HFF-Myc (cell line): ENCODE measurements at regions not wholly inside any gene's neighbourhood (a gene's known extent, or its start where the extent isn't known, plus 50 kb on each side); places are given as distances from the start of the nearest gene placed in this dataset.

Source experiments
- DNase-seq: peaks from one replicate; pipeline ENCODE4 v3.0.0-alpha.2; 2011; ENCODE audit warnings: low read depth; ENCODE audit errors: extremely low read depth
- H3K4me3 ChIP-seq: replicated peaks from 2 replicates; pipeline ENCODE4 v1.5.1; 2011; ENCODE audit warnings: low read depth, mild to moderate bottlenecking, control low read depth, low read length
- CTCF ChIP-seq: IDR thresholded peaks from 2 replicates; pipeline ENCODE4 v1.5.1; 2012; ENCODE audit warnings: mild to moderate bottlenecking, low read depth, low read length, control low read depth; ENCODE audit errors: missing control alignments

GRCh38 chr2:39547811-39548719 lies 111.0 kb upstream of the MAP4K3 start:
- H3K4me3 ChIP-seq = no peak overlapping the region
- no peak for DNase-seq
- no peak for TF ChIP-seq CTCF

DNA sequence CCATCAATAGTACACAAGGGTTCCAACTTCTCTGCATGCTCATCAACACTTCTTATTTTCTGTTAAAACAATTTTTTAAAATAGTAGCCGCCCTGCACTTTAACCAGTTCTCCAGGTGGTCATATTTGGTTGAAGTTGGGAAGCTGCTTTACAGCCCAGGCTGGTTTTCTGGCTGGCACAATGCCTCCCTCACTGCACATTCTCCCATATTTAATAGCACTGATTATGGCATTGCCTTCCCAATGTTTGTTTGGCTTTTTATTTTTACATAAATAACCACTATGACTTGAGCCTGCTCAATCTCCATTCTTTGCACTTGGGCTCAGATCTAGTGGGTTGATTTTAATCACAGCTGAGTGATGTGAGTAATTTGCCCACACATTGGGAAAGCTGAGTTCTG lies 111.9 kb upstream of the MAP4K3 start:
- H3K4me3 ChIP-seq = no peak overlapping the region
- TF ChIP-seq CTCF = no peak
- DNase-seq = no peak

DNA sequence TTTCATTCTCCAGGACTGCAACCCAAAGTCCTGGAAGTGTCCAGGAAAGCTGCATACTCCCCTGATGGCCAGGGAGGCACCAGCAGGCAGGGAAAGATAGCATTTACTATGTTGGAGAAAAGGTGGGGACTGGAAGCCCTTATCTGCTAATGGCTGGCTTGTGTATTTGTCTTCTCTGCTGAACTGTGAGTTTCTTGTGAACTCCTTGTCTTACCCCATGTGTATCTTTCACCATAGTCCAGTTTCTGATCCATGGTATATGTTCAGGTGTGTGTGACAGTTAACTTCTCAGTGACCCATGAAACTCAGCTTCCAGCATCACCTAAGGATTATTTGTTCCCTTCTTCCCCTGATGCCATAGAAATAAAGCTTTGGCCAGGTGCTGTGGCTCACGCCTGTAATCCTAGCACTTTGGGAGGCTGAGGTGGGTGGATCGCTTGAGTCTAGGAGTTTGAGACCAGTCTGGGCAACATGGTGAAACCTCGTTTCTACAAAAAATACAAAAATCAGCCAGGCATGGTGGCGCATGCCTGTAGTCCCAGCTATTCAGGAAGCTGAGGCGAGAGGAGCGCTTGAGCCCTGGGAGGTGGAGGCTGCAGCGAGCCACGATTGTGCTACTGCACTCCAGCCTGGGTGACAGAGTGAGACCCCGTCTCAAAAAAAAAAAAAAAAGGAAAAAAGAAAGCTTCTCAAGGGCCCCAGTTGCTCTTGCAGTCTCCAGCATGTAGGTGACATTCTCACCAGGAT lies 112.8 kb upstream of the MAP4K3 start:
- no peak for DNase-seq
- no peak for TF ChIP-seq CTCF
- H3K4me3 ChIP-seq = no peak overlapping the region

DNA sequence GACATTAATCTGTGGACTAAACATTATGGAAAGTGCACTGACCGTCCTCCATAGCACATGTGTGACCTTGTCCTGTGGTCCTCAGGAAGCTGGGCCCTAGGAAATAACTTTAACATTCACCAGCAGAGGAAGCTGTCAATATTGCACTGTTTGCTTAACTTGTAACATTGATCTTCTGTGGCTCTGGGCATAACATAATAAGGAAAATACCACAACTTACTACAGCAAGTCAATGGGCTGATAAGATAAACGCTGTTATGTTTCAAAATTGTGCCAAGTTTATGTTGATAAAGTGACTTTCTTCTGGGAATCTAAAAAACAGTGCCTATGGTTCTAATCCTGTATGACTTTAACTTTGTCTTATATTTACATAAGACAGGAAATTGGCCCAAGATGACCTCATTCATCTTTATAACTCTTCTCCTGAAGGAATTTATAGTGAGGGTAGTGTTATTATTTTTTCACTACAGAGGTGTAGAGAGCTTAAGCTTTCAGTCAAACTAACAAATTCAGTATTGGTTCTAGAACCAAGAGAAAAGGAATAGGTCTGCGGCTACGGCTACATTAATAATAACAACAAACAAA lies 113.7 kb upstream of the MAP4K3 start:
- TF ChIP-seq CTCF = no peak
- DNase-seq = no peak
- no peak overlapping the region for H3K4me3 ChIP-seq

DNA sequence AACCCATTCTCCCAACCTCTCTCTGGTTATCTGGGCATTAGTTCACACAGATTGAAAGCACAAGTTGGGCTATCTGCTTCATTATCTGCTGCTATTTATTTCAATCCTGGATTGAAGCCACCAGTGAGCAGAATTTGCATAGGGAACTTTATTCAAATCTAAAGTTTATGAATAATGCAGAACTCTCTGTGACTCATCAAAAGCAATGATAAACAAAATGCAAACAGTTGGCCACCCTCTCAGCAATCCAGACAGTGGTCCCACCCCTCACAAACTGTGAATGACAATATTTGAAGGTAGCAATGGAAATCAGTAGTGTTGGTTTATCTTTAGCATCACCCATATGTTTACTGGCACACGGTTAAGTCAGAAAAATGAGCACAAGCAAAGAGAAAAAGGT lies 106.8 kb upstream of the TMEM178A start:
- TF ChIP-seq CTCF = no peak
- DNase-seq = no peak
- H3K4me3 ChIP-seq = no peak overlapping the region

DNA sequence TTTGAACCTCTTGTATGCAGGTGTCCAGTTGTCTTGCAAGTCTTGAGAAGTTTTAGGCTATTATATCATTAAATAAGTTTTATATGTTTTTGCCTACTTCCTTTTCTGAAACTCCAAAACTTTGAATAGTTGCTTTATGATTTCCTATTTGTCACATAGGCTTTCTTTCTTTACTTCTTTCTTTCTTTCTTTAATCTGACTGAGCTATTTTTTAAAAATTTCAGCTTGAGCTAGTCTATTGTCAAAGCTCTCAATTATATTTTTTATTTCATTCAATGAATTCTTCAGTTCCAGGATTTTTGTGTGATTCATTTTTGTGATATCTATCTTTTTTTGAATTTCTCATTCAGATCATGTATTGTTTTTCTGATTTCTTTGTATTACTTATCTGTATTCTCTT lies 102.1 kb upstream of the TMEM178A start:
- TF ChIP-seq CTCF = no peak
- DNase-seq = no peak
- no peak overlapping the region for H3K4me3 ChIP-seq
